GM23338 (cell line): ENCODE measurements at regions not wholly inside any gene's neighbourhood (a gene's known extent, or its start where the extent isn't known, plus 50 kb on each side); places are given as distances from the start of the nearest gene placed in this dataset.

ENCODE experiments used
- ATAC-seq: fragments of 200-7000 bp; cut with Tn5 transposase; 3 replicates; pipeline ENCODE4 v1.9.1; 2020
- DNase-seq: peaks from one replicate; pipeline ENCODE4 v3.0.0-alpha.2; 2015; ENCODE audit warnings: low spot score
- H2AFZ ChIP-seq: fragments of 200-600 bp; sonication (generic); 2 replicates; pipeline ENCODE4 v1.8.0; 2016; ENCODE audit warnings: antibody characterized with exemption, mild to moderate bottlenecking, moderate library complexity
- H3F3A ChIP-seq: fragments of 200-600 bp; sonication (generic); replicated peaks from 2 replicates; pipeline ENCODE4 v1.8.0; 2017; ENCODE audit warnings: antibody characterized with exemption, mixed run types, low read depth
- H3K27ac ChIP-seq: fragments of 200-600 bp; sonication (generic); 2 replicates; pipeline ENCODE4 v1.6.1; 2016; ENCODE audit warnings: low read depth
- H3K27me3 ChIP-seq: fragments of 200-600 bp; sonication (generic); 2 replicates; pipeline ENCODE4 v1.8.0; 2016; ENCODE audit warnings: mild to moderate bottlenecking, mixed run types, moderate library complexity; ENCODE audit not compliant: insufficient read depth
- H3K36me3 ChIP-seq: fragments of 200-600 bp; sonication (generic); 2 replicates; pipeline ENCODE4 v1.8.0; 2016; ENCODE audit warnings: mild to moderate bottlenecking; ENCODE audit not compliant: insufficient read depth
- H3K4me1 ChIP-seq: fragments of 200-600 bp; sonication (generic); 2 replicates; pipeline ENCODE4 v1.8.0; 2016; ENCODE audit warnings: mild to moderate bottlenecking, moderate library complexity; ENCODE audit not compliant: insufficient read depth
- H3K4me2 ChIP-seq: fragments of 200-600 bp; sonication (generic); 2 replicates; pipeline ENCODE4 v1.7.1; 2017; ENCODE audit warnings: mixed run types
- H3K4me3 ChIP-seq: fragments of 200-600 bp; sonication (generic); 2 replicates; pipeline ENCODE4 v1.6.1; 2016; ENCODE audit warnings: mixed run types
- H3K79me2 ChIP-seq: fragments of 200-600 bp; sonication (generic); replicated peaks from 2 replicates; pipeline ENCODE4 v1.8.0; 2017; ENCODE audit warnings: mild to moderate bottlenecking; ENCODE audit not compliant: insufficient read depth
- H3K9me2 ChIP-seq: fragments of 200-600 bp; sonication (generic); 2 replicates; pipeline ENCODE4 v1.8.0; 2017; ENCODE audit not compliant: insufficient read depth
- H4K20me1 ChIP-seq: fragments of 200-600 bp; sonication (generic); replicated peaks from 2 replicates; pipeline ENCODE4 v1.8.0; 2017; ENCODE audit warnings: mild to moderate bottlenecking; ENCODE audit not compliant: insufficient read depth
- H3K27ac Mint-ChIP-seq: 2 replicates; pipeline ENCODE4 v1.8.0; 2020; ENCODE audit warnings: inconsistent platforms, mild to moderate bottlenecking, moderate library complexity, mixed read lengths
- H3K27me3 Mint-ChIP-seq: 3 replicates; pipeline ENCODE4 v1.8.0; 2022; ENCODE audit warnings: low read depth, mild to moderate bottlenecking, moderate library complexity, mixed read lengths, inconsistent platforms; ENCODE audit not compliant: insufficient read depth, poor library complexity
- H3K36me3 Mint-ChIP-seq: 3 replicates; pipeline ENCODE4 v1.8.0; 2021; ENCODE audit warnings: low read depth, mild to moderate bottlenecking, inconsistent platforms, moderate library complexity, mixed read lengths
- H3K4me1 Mint-ChIP-seq: 3 replicates; pipeline ENCODE4 v1.8.0; 2020; ENCODE audit warnings: mild to moderate bottlenecking, inconsistent platforms, mixed read lengths
- H3K4me3 Mint-ChIP-seq: 3 replicates; pipeline ENCODE4 v1.8.0; 2021; ENCODE audit warnings: moderate library complexity, mild to moderate bottlenecking, inconsistent platforms, mixed read lengths
- H3K9me3 Mint-ChIP-seq: 3 replicates; pipeline ENCODE4 v1.8.0; 2020; ENCODE audit warnings: moderate library complexity, mild to moderate bottlenecking, inconsistent platforms, mixed read lengths
- CREB1 ChIP-seq: fragments of 250-450 bp; sonication (Bioruptor Pico); IDR thresholded peaks from 2 replicates; pipeline ENCODE4 v1.5.0; 2020; ENCODE audit warnings: low read depth, mild to moderate bottlenecking, moderate library complexity
- CTCF ChIP-seq, 2 experiments: fragments of 200-600 bp in 1 of 2; sonication (generic) in 1 of 2; conservative IDR thresholded peaks; 2 replicates each; pipeline versions ENCODE4 v1.5.1 to v1.6.1; 2016 to 2017; ENCODE audit warnings: antibody characterized with exemption in 2 of 2, low read depth in 2 of 2, mild to moderate bottlenecking in 2 of 2, moderate library complexity in 1 of 2
- ETS1 ChIP-seq: IDR thresholded peaks from 2 replicates; pipeline ENCODE4 v1.6.1; 2016; ENCODE audit warnings: antibody characterized with exemption
- EZH2 ChIP-seq: fragments of 200-600 bp; sonication (generic); IDR thresholded peaks from one replicate; pipeline ENCODE4 v1.8.0; 2017; ENCODE audit warnings: antibody characterized with exemption, mild to moderate bottlenecking, low read depth; ENCODE audit not compliant: unreplicated experiment
- EZH2phosphoT487 ChIP-seq: fragments of 200-600 bp; sonication (generic); IDR thresholded peaks from one replicate; pipeline ENCODE4 v1.8.1; 2018; ENCODE audit warnings: antibody characterized with exemption; ENCODE audit not compliant: unreplicated experiment
- NANOG ChIP-seq: IDR thresholded peaks from 2 replicates; pipeline ENCODE4 v1.6.1; 2016; ENCODE audit warnings: antibody characterized with exemption, borderline replicate concordance
- POLR2AphosphoS5 ChIP-seq: IDR thresholded peaks from 2 replicates; pipeline ENCODE4 v1.6.1; 2016; ENCODE audit warnings: antibody characterized with exemption, low read depth
- REST ChIP-seq: IDR thresholded peaks from one replicate; pipeline ENCODE4 v1.6.1; 2018; ENCODE audit warnings: antibody characterized with exemption; ENCODE audit not compliant: unreplicated experiment
- ZNF114 ChIP-seq: fragments of 250-450 bp; sonication (Bioruptor Pico); IDR thresholded peaks from 2 replicates; pipeline ENCODE4 v1.5.0; 2020; ENCODE audit warnings: mild to moderate bottlenecking, moderate library complexity
- ZNF331 ChIP-seq: fragments of 250-450 bp; sonication (Bioruptor Pico); IDR thresholded peaks from 2 replicates; pipeline ENCODE4 v1.5.0; 2020; ENCODE audit warnings: low read depth, mild to moderate bottlenecking, moderate library complexity
- ZNF462 ChIP-seq: fragments of 250-450 bp; sonication (Bioruptor Pico); IDR thresholded peaks from 2 replicates; pipeline ENCODE4 v1.5.0; 2020; ENCODE audit warnings: mild to moderate bottlenecking, moderate library complexity

- Histone ChIP-seq H2AFZ (no peak overlapping the region), H3K4me1 (no peaks in the 10 kb centered on the region), H3F3A (no peaks in the 10 kb centered on the region), H3K36me3 (no peaks in the 10 kb centered on the region), H3K79me2 (no peaks in the 10 kb centered on the region), H3K9me2 (no peaks in the 10 kb centered on the region), H3K4me3 (no peak overlapping the region), H3K27me3 (no peaks in the 10 kb centered on the region), H3K4me2 (no peak overlapping the region), H3K27ac (no peak overlapping the region), H4K20me1 (no peaks in the 10 kb centered on the region)
- peaks cover 5% of the 10 kb centered on the region; the same call in 1 of the 3 replicates for H3K9me3 Mint-ChIP-seq
- no peak for TF ChIP-seq ETS1
- no peak for TF ChIP-seq ZNF462 (CRISPR knock-in tag)
- no peak for TF ChIP-seq NANOG
- TF ChIP-seq REST, result no peak
- TF ChIP-seq POLR2AphosphoS5, result no peak
- TF ChIP-seq ZNF331 (CRISPR knock-in tag), result no peak
- no peak for TF ChIP-seq ZNF114
- no peak for TF ChIP-seq CREB1
- no peak for TF ChIP-seq EZH2
- no peak for TF ChIP-seq CTCF (conservative IDR thresholded peaks at IDR 0.05; ENCODE audit: low read depth in 2 of 2)
- TF ChIP-seq EZH2phosphoT487, result no peak
- H3K4me1 Mint-ChIP-seq, result no peaks in the 10 kb centered on the region
- no peaks in the 10 kb centered on the region for H3K36me3 Mint-ChIP-seq
- DNase-seq (no peak), ATAC-seq (no peak)
- H3K27ac Mint-ChIP-seq, result no peak overlapping the region
- H3K4me3 Mint-ChIP-seq, result no peak overlapping the region
- H3K27me3 Mint-ChIP-seq, result no peaks in the 10 kb centered on the region
Observed at GRCh38 chr4:82057990-82058544, 315.7 kb downstream of the HNRNPD start.
